Pancreas (tissue), 10 donors: ENCODE measurements at regions not wholly inside any gene's neighbourhood (a gene's known extent, or its start where the extent isn't known, plus 50 kb on each side); places are given as distances from the start of the nearest gene placed in this dataset.

Experiments
- ATAC-seq, 4 donors: fragments of 200-7000 bp; cut with Tn5 transposase; one replicate each; pipeline versions ENCODE4 v1.8.0 to v1.9.1; 2020; ENCODE audit warnings: mild to moderate bottlenecking in 4 of 4, moderate library complexity in 4 of 4
- DNase-seq, 6 donors: peaks; one replicate each; pipeline ENCODE4 v3.0.0-alpha.2; 2020
- FAIRE-seq: peaks from 2 replicates; lab custom pipeline; 2012; peaks lifted over from hg19 to GRCh38; lab: Jason Lieb, UNC
- H3K27ac ChIP-seq, 4 donors: fragments of 200-600 bp; sonication (generic); 1 replicate in 3 of 4; 2 replicates in 1 of 4; pipeline versions ENCODE4 v1.5.0 to v1.8.0; 2020
- H3K27me3 ChIP-seq, 4 donors: fragments of 200-600 bp; one replicate each; pipeline ENCODE4 v1.8.0; 2021
- H3K36me3 ChIP-seq, 3 donors: fragments of 200-600 bp; sonication (generic) in 1 of 3; one replicate each; pipeline versions ENCODE4 v1.5.0 to v1.8.0; 2020 to 2021
- H3K4me1 ChIP-seq, 3 donors: fragments of 200-600 bp; one replicate each; pipeline ENCODE4 v1.8.0; 2021
- H3K4me3 ChIP-seq, 4 donors: fragments of 200-600 bp; sonication (generic) in 2 of 4; one replicate each; pipeline versions ENCODE4 v1.5.0 to v1.8.0; 2020 to 2021
- H3K9me3 ChIP-seq, 4 donors: fragments of 200-600 bp; one replicate each; pipeline ENCODE4 v1.8.0; 2021
- WGBS, 2 donors: extraction: QIAGEN DNeasy Blood & Tissue Kit; methylation state at CpG; one replicate each; pipeline ENCODE4 v1.1.7; 2013; 5-methylcytosine and 5-hydroxymethylcytosine counted together
- intact Hi-C, 3 donors: fragments of 100-400 bp; cut with DNase I; formaldehyde crosslinking; loops; one replicate each; pipeline versions ENCODE4 v1.11.1 to v1.14.2; 2022
- TF ChIP-seq, protein P1 (sequence below), 4 donors: fragments of 200-600 bp; sonication (generic) in 3 of 4; IDR thresholded peaks; one replicate each; pipeline versions ENCODE4 v1.5.0 to v1.8.0; 2021; ENCODE audit warnings: antibody characterized with exemption in 4 of 4
- donor health status: healthy with polysubstance abuse.
- donor health status: DM: no; HTN: no; CAD: no; lungs with moderate emphysema.
- donor health status: DM: no; HTN: no; CAD: no.
- donor health status: control.
- donor health status: control.
- donor health status: Bipolar disorder and iron deficiency.
- donor health status: DM: yes; HTN: yes; CAD: no.
- donor health status: DM: no; HTN: no; CAD: no.
- donor health status: DM: no; HTN: no; CAD: no.
- donor health status: DM: yes; HTN: yes; CAD: no.

DNA sequence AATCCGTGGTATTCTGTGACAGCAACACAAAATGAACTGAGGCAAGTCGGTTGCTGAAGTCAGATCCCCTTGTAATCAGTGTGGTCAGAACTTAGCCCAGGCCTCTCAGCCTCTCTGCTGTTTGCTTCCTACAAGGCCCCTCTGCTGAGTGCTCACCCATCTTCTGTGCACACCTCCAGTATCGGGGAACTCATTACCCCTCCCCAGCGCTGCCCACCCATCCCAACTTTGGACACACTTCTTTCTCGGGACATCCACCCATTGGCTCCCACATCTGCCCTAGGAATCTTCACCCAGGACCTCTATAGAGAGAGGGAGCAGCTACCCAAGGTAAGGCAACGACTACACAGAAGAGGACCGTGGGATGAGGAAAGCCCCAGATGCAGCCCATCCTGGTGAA is 217.5 kb downstream of the MATN1 start:
- Histone ChIP-seq H3K27ac (no peak overlapping the region), H3K4me3 (no peak overlapping the region), H3K9me3 (no peaks in the 10 kb centered on the region), H3K36me3 (no peaks in the 10 kb centered on the region), H3K27me3 (no peaks in the 10 kb centered on the region), H3K4me1 (no peaks in the 10 kb centered on the region)
- no peak for DNase-seq
- no peak for ATAC-seq
- TF ChIP-seq, protein P1, sequence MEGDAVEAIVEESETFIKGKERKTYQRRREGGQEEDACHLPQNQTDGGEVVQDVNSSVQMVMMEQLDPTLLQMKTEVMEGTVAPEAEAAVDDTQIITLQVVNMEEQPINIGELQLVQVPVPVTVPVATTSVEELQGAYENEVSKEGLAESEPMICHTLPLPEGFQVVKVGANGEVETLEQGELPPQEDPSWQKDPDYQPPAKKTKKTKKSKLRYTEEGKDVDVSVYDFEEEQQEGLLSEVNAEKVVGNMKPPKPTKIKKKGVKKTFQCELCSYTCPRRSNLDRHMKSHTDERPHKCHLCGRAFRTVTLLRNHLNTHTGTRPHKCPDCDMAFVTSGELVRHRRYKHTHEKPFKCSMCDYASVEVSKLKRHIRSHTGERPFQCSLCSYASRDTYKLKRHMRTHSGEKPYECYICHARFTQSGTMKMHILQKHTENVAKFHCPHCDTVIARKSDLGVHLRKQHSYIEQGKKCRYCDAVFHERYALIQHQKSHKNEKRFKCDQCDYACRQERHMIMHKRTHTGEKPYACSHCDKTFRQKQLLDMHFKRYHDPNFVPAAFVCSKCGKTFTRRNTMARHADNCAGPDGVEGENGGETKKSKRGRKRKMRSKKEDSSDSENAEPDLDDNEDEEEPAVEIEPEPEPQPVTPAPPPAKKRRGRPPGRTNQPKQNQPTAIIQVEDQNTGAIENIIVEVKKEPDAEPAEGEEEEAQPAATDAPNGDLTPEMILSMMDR (IDR thresholded peaks at IDR 0.05), result no peak
- intact Hi-C loops, result no loop called here
- WGBS, 2 donors, result 66 to 74% methylated on average over 7 of the region's 7 CpGs
- no peak for FAIRE-seq

DNA sequence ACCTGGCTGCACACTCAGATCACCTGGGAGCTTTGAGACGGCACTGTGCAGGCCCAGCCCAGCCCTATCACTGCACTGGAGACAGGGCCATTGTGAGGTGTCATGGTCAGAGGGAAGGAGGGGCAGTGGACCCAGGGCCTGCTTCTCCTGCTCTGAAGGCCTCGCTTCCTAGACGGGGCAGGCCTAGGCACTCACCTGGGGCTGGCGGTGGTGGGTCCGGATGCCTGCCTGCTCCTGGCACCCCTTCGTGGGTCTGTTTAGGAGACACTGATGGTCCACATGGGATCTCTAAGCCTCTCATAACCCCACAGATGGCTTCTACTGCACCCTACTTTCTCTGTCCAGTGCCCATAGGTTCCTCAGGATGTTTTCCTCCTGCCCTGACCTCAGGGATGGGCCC is 230.9 kb downstream of the MATN1 start:
- ATAC-seq (no peak), DNase-seq (no peak), FAIRE-seq (no peak)
- intact Hi-C loops, result no loop called here
- Histone ChIP-seq H3K9me3 (no peaks in the 10 kb centered on the region), H3K27ac (no peak overlapping the region), H3K4me1 (no peaks in the 10 kb centered on the region), H3K36me3 (no peaks in the 10 kb centered on the region), H3K4me3 (no peak overlapping the region), H3K27me3 (no peaks in the 10 kb centered on the region)
- TF ChIP-seq, protein P1 (IDR thresholded peaks at IDR 0.05), result no peak
- 63 to 65% methylated on average over 6 of the region's 6 CpGs for WGBS, 2 donors

DNA sequence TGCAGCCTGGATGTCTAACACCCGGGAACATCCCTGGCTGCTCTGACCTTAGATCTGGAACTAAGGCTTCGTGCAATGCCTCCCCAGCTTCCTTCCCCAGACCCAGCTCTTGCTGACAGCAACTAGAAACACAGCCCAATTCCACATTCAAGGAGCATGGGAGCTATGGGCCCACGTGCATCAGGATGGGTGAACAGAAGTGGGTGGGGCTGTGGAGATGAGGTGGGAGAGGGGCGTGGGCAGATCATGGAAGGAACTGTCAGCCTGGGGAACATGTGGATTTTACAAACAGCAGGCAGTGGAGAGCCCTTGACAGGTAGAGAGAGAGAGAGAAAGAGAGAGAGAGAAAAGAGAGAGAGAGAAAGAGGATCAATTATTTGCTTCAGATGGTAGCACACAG is 231.6 kb downstream of the MATN1 start:
- no peak overlapping the region for H3K4me3 ChIP-seq
- FAIRE-seq, result no peak
- H3K27ac ChIP-seq, result no peak overlapping the region
- TF ChIP-seq, protein P1 (IDR thresholded peaks at IDR 0.05), result no peak
- H3K4me1 ChIP-seq, result no peaks in the 10 kb centered on the region
- H3K27me3 ChIP-seq, result no peaks in the 10 kb centered on the region
- intact Hi-C loops, result no loop called here
- ATAC-seq, result no peak
- 63 to 67% methylated on average over 4 of the region's 4 CpGs for WGBS, 2 donors
- no peaks in the 10 kb centered on the region for H3K9me3 ChIP-seq
- no peaks in the 10 kb centered on the region for H3K36me3 ChIP-seq
- no peak for DNase-seq

DNA sequence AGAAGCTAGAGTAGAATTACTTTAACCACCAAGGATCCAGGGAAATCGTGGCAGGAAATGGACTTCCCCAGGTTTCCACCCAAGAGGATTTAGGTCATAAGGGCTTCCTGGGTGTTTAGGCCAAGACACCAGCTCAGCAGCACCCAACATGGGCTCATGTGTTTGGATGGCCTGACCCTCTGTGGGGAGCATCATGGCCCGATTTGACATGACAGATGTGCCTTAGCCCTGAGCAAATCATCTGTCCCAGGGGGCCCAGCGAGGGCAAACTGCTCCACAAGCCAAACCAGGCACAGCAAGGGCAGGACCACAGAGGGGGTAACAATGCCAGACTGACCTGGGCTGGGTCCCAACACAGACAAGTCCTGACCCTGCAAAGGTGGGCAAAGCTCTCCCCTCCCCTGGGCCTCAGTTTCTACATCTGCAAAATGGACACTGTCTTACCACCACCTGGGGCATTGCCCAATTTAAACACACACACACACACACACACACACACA is 232.8 kb downstream of the MATN1 start:
- no peak overlapping the region for H3K27ac ChIP-seq
- intact Hi-C loops, result no loop called here
- no peaks in the 10 kb centered on the region for H3K9me3 ChIP-seq
- H3K27me3 ChIP-seq, result no peaks in the 10 kb centered on the region
- DNase-seq, result no peak
- no peak for FAIRE-seq
- no peaks in the 10 kb centered on the region for H3K4me1 ChIP-seq
- WGBS, 2 donors, result 61 to 77% methylated on average over 3 of the region's 3 CpGs
- ATAC-seq, result no peak
- H3K4me3 ChIP-seq, result no peak overlapping the region
- H3K36me3 ChIP-seq, result no peaks in the 10 kb centered on the region
- TF ChIP-seq, protein P1 (IDR thresholded peaks at IDR 0.05), result no peak

DNA sequence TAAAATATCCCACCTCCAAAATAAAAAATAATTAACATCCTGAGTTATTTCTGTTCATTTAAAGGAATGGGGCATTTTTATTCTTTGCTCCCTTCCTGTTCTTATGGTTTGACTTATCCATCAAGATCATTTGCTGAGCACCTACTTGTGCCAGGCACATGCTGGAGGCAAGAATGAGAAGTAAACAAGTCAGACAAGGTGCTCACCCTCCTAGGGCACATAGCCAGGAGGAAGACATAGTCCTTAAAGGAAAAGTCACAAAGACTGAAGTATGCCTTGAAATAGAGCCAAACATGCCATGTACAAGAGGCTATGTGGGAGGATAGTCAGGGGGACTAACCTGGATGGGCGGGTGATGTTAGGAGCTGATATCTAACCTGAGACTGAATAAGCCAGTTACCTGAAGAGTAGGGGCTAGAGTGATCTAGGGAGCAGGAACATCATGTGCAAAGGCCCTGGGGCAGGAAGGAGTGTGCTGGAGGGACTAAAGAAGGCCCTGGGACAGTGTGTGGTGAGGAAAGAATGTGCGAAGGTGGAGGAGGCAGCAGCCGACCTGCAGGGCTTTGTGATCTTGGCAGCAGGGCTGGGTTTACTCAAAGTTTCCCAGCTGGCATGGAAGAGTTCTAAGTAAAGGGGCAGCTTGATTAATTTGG is 233.5 kb downstream of the MATN1 start:
- TF ChIP-seq, protein P1 (IDR thresholded peaks at IDR 0.05), result no peak
- no peaks in the 10 kb centered on the region for H3K9me3 ChIP-seq
- no peaks in the 10 kb centered on the region for H3K4me1 ChIP-seq
- no peak for ATAC-seq
- no peak for FAIRE-seq
- H3K36me3 ChIP-seq, result no peaks in the 10 kb centered on the region
- H3K27ac ChIP-seq, result no peak overlapping the region
- no peak for DNase-seq
- no peaks in the 10 kb centered on the region for H3K27me3 ChIP-seq
- no peak overlapping the region for H3K4me3 ChIP-seq
- 87 to 88% methylated on average over 3 of the region's 3 CpGs for WGBS, 2 donors
- intact Hi-C loops, result no loop called here
